Prostate gland (tissue), 2 donors: ENCODE measurements at regions not wholly inside any gene's neighbourhood (a gene's known extent, or its start where the extent isn't known, plus 50 kb on each side); places are given as distances from the start of the nearest gene placed in this dataset.

Experiments
- CTCF ChIP-seq, 4 experiments: fragments of 200-600 bp in 2 of 4; fragments of 450-650 bp in 2 of 4; sonication (generic) in 2 of 4; IDR thresholded peaks; 1 replicate in 3 of 4; 2 replicates in 1 of 4; pipeline ENCODE4 v1.5.1; 2016 to 2019; ENCODE audit warnings: antibody characterized with exemption in 4 of 4, mild to moderate bottlenecking in 2 of 4, moderate library complexity in 2 of 4
- POLR2A ChIP-seq: fragments of 450-650 bp; IDR thresholded peaks from one replicate; pipeline ENCODE4 v1.6.1; 2016; ENCODE audit warnings: antibody characterized with exemption, mild to moderate bottlenecking
- POLR2AphosphoS5 ChIP-seq: sonication (generic); formaldehyde crosslinking; IDR thresholded peaks from one replicate; pipeline ENCODE4 v1.6.1; 2017; ENCODE audit warnings: antibody characterized with exemption

- no peak for TF ChIP-seq POLR2A
- no peak for TF ChIP-seq CTCF (IDR thresholded peaks at IDR 0.05)
- no peak for TF ChIP-seq POLR2AphosphoS5
Observed at GRCh38 chr6:98593676-98594075, 240.7 kb upstream of the POU3F2 start.
